T-cell (primary cell): ENCODE measurements at regions not wholly inside any gene's neighbourhood (a gene's known extent, or its start where the extent isn't known, plus 50 kb on each side); places are given as distances from the start of the nearest gene placed in this dataset.

Experiments used
- ATAC-seq, 4 experiments: fragments of 200-7000 bp in 3 of 4; fragments of 150-1000 bp in 1 of 4; cut with Tn5 transposase; replicated peaks in 1 of 4; 1 replicate in 3 of 4; 2 replicates in 1 of 4; pipeline ENCODE4 v1.10.0; 2021; ENCODE audit warnings: moderate library complexity in 3 of 4, mild to moderate bottlenecking in 2 of 4, moderate number of reproducible peaks in 1 of 4
- CTCF ChIA-PET, 2 donors: fragments of 300-600 bp; sonication (Branson Sonifier 250); formaldehyde crosslinking; loops; one replicate each; lab custom pipeline; 2022; ENCODE audit warnings: antibody characterized with exemption in 2 of 2; lab: Charles Lee
- POLR2A ChIA-PET, 2 donors: fragments of 300-600 bp; sonication (Branson Sonifier 250); formaldehyde crosslinking; loops; one replicate each; lab custom pipeline; 2022; ENCODE audit warnings: antibody characterized with exemption in 2 of 2; lab: Charles Lee
- DNase-seq, 35 experiments: peaks; one replicate each; pipeline versions ENCODE4 v3.0.0 to v3.0.0-alpha.2; 2013 to 2023
- H3K27ac ChIP-seq: one replicate; pipeline ENCODE4 v1.5.1; 2013; ENCODE audit warnings: low read length
- H3K27me3 ChIP-seq, 2 experiments: replicated peaks in 1 of 2; 1 replicate in 1 of 2; 2 replicates in 1 of 2; pipeline versions ENCODE4 v1.6.1 to v1.7.0; 2013; ENCODE audit warnings: low read length in 1 of 2, mixed read lengths in 1 of 2; ENCODE audit not compliant: control insufficient read depth in 2 of 2, insufficient read depth in 2 of 2; ENCODE audit errors: extremely low read depth in 1 of 2
- H3K36me3 ChIP-seq, 2 donors: 1 replicate in 1 of 2; 2 replicates in 1 of 2; pipeline versions ENCODE4 v1.6.1 to v1.7.0; 2013; ENCODE audit warnings: low read length in 1 of 2; ENCODE audit not compliant: control insufficient read depth in 2 of 2, insufficient read depth in 1 of 2; ENCODE audit errors: extremely low read depth in 1 of 2
- H3K4me1 ChIP-seq, 2 experiments: 1 replicate in 1 of 2; 2 replicates in 1 of 2; pipeline versions ENCODE4 v1.6.1 to v1.7.0; 2013; ENCODE audit warnings: low read length in 2 of 2, mixed read lengths in 1 of 2; ENCODE audit not compliant: insufficient read depth in 2 of 2, control insufficient read depth in 1 of 2; ENCODE audit errors: extremely low read depth in 1 of 2
- H3K4me3 ChIP-seq, 2 donors: 1 replicate in 1 of 2; 2 replicates in 1 of 2; pipeline versions ENCODE4 v1.5.1 to v1.7.0; 2013; ENCODE audit warnings: mild to moderate bottlenecking in 2 of 2, low read length in 1 of 2, moderate library complexity in 1 of 2; ENCODE audit not compliant: control insufficient read depth in 1 of 2; ENCODE audit errors: extremely low read depth in 1 of 2
- H3K9me3 ChIP-seq: 2 replicates; pipeline ENCODE4 v1.7.0; 2013
- H3K27ac Mint-ChIP-seq, 2 donors: one replicate each; pipeline ENCODE4 v1.8.0; 2020 to 2021; ENCODE audit warnings: mild to moderate bottlenecking in 2 of 2, mixed read lengths in 2 of 2
- H3K27me3 Mint-ChIP-seq, 2 donors: one replicate each; pipeline ENCODE4 v1.8.0; 2021 to 2022; ENCODE audit warnings: mixed read lengths in 2 of 2
- H3K36me3 Mint-ChIP-seq: one replicate; pipeline ENCODE4 v1.8.0; 2021; ENCODE audit warnings: mixed read lengths
- H3K4me1 Mint-ChIP-seq, 3 donors: one replicate each; pipeline ENCODE4 v1.8.0; 2020 to 2022; ENCODE audit warnings: mixed read lengths in 3 of 3, mild to moderate bottlenecking in 1 of 3
- H3K4me3 Mint-ChIP-seq, 3 donors: one replicate each; pipeline ENCODE4 v1.8.0; 2020 to 2022; ENCODE audit warnings: mild to moderate bottlenecking in 3 of 3, mixed read lengths in 3 of 3, moderate library complexity in 3 of 3
- H3K9me3 Mint-ChIP-seq, 3 donors: one replicate each; pipeline ENCODE4 v1.8.0; 2020 to 2022; ENCODE audit warnings: mixed read lengths in 3 of 3
- WGBS: methylation state at CpG from one replicate; pipeline ENCODE4 v1.1.5; 2013; ENCODE audit warnings: missing lambda C conversion rate; ENCODE audit not compliant: insufficient coverage; 5-methylcytosine and 5-hydroxymethylcytosine counted together

- no peak for ATAC-seq
- Histone ChIP-seq H3K27me3 (no peaks in the 10 kb centered on the region), H3K9me3 (no peaks in the 10 kb centered on the region), H3K27ac (no peak overlapping the region), H3K36me3 (no peaks in the 10 kb centered on the region), H3K4me3 (no peak overlapping the region), H3K4me1 (no peaks in the 10 kb centered on the region)
- CTCF ChIA-PET, result no interaction called here
- no peaks in the 10 kb centered on the region for H3K36me3 Mint-ChIP-seq
- no peaks in the 10 kb centered on the region for H3K4me1 Mint-ChIP-seq
- H3K27me3 Mint-ChIP-seq, result peaks cover 0 to 3% of the 10 kb centered on the region in 2 donors
- 80% methylated on average over 1 of the region's 3 CpGs for WGBS
- H3K4me3 Mint-ChIP-seq, result no peak overlapping the region
- no peak overlapping the region for H3K27ac Mint-ChIP-seq
- POLR2A ChIA-PET, result no interaction called here
- no peaks in the 10 kb centered on the region for H3K9me3 Mint-ChIP-seq
- no peak for DNase-seq
These were observed 65.3 kb upstream of the NANOGP8 start for GRCh38 chr15:35150361-35150760.

- Mint-ChIP-seq H3K27ac (no peak overlapping the region), H3K4me3 (no peak overlapping the region), H3K27me3 (peaks cover 0 to 3% of the 10 kb centered on the region in 2 donors), H3K36me3 (no peaks in the 10 kb centered on the region), H3K4me1 (no peaks in the 10 kb centered on the region), H3K9me3 (no peaks in the 10 kb centered on the region)
- ChIA-PET CTCF (no interaction called here), POLR2A (no interaction called here)
- ATAC-seq, result no peak
- no CpG with 5 or more reads among the region's 1 CpG for WGBS
- H3K4me1 ChIP-seq, result no peaks in the 10 kb centered on the region
- H3K27me3 ChIP-seq, result no peaks in the 10 kb centered on the region
- no peak for DNase-seq
- H3K36me3 ChIP-seq, result no peaks in the 10 kb centered on the region
- no peaks in the 10 kb centered on the region for H3K9me3 ChIP-seq
- H3K4me3 ChIP-seq, result no peak overlapping the region
- no peak overlapping the region for H3K27ac ChIP-seq
These were observed 60.2 kb upstream of the NANOGP8 start for GRCh38 chr15:35145336-35145735.

GRCh38 chr15:35142578-35142977, 57.5 kb upstream of the NANOGP8 start:
- ATAC-seq (no peak), DNase-seq (no peak)
- no peak overlapping the region for H3K4me3 Mint-ChIP-seq
- no peaks in the 10 kb centered on the region for H3K4me1 Mint-ChIP-seq
- ChIA-PET CTCF (no interaction called here), POLR2A (no interaction called here)
- Histone ChIP-seq H3K27me3 (no peaks in the 10 kb centered on the region), H3K4me1 (no peaks in the 10 kb centered on the region), H3K36me3 (no peaks in the 10 kb centered on the region), H3K4me3 (no peak overlapping the region), H3K9me3 (no peaks in the 10 kb centered on the region), H3K27ac (no peak overlapping the region)
- H3K27ac Mint-ChIP-seq, result no peak overlapping the region
- no peaks in the 10 kb centered on the region for H3K9me3 Mint-ChIP-seq
- WGBS, result 50% methylated on average over 1 of the region's 3 CpGs
- no peaks in the 10 kb centered on the region for H3K36me3 Mint-ChIP-seq
- H3K27me3 Mint-ChIP-seq, result no peaks in the 10 kb centered on the region

GRCh38 chr15:35141743-35142471, 56.8 kb upstream of the NANOGP8 start:
- ATAC-seq, result no peak
- no peak overlapping the region for H3K27ac ChIP-seq
- Mint-ChIP-seq H3K27ac (no peak overlapping the region), H3K36me3 (no peaks in the 10 kb centered on the region), H3K4me1 (no peaks in the 10 kb centered on the region), H3K9me3 (no peaks in the 10 kb centered on the region), H3K27me3 (no peaks in the 10 kb centered on the region), H3K4me3 (no peak overlapping the region)
- no peaks in the 10 kb centered on the region for H3K27me3 ChIP-seq
- no peak for DNase-seq
- no peaks in the 10 kb centered on the region for H3K4me1 ChIP-seq
- no peaks in the 10 kb centered on the region for H3K9me3 ChIP-seq
- ChIA-PET CTCF (no interaction called here), POLR2A (no interaction called here)
- H3K36me3 ChIP-seq, result no peaks in the 10 kb centered on the region
- H3K4me3 ChIP-seq, result no peak overlapping the region

- no peaks in the 10 kb centered on the region for H3K9me3 Mint-ChIP-seq
- POLR2A ChIA-PET, result no interaction called here
- CTCF ChIA-PET, result no interaction called here
- Histone ChIP-seq H3K36me3 (no peaks in the 10 kb centered on the region), H3K27me3 (no peaks in the 10 kb centered on the region), H3K9me3 (no peaks in the 10 kb centered on the region), H3K4me3 (no peak overlapping the region), H3K27ac (no peak overlapping the region), H3K4me1 (no peaks in the 10 kb centered on the region)
- DNase-seq, result no peak
- no peaks in the 10 kb centered on the region for H3K4me1 Mint-ChIP-seq
- ATAC-seq, result no peak
- no peaks in the 10 kb centered on the region for H3K36me3 Mint-ChIP-seq
- H3K27me3 Mint-ChIP-seq, result no peaks in the 10 kb centered on the region
- no peak overlapping the region for H3K27ac Mint-ChIP-seq
- H3K4me3 Mint-ChIP-seq, result no peak overlapping the region
- WGBS, result 87% methylated on average over 5 of the region's 6 CpGs
These were observed 54.7 kb upstream of the NANOGP8 start for GRCh38 chr15:35139822-35140221.

- H3K9me3 Mint-ChIP-seq, result peaks cover 0 to under 1% (median under 1%) of the 10 kb centered on the region in 3 donors
- no peak overlapping the region for H3K27ac Mint-ChIP-seq
- peaks cover 0 to under 1% of the 10 kb centered on the region in 2 donors for H3K27me3 Mint-ChIP-seq
- Histone ChIP-seq H3K27ac (no peak overlapping the region), H3K4me3 (no peak overlapping the region), H3K4me1 (no peaks in the 10 kb centered on the region), H3K36me3 (no peaks in the 10 kb centered on the region), H3K27me3 (no peaks in the 10 kb centered on the region), H3K9me3 (no peaks in the 10 kb centered on the region)
- ATAC-seq (no peak), DNase-seq (no peak)
- POLR2A ChIA-PET, result no interaction called here
- H3K4me1 Mint-ChIP-seq, result no peaks in the 10 kb centered on the region
- CTCF ChIA-PET, result no interaction called here
- H3K4me3 Mint-ChIP-seq, result no peak overlapping the region
- H3K36me3 Mint-ChIP-seq, result no peaks in the 10 kb centered on the region
These were observed 52.1 kb upstream of the NANOGP8 start for GRCh38 chr15:35137190-35137574.
